Uterus (tissue), 2 donors: ENCODE measurements at regions not wholly inside any gene's neighbourhood (a gene's known extent, or its start where the extent isn't known, plus 50 kb on each side); places are given as distances from the start of the nearest gene placed in this dataset.

Experiments
- CTCF ChIP-seq, 4 experiments: fragments of 200-600 bp in 2 of 4; fragments of 450-650 bp in 2 of 4; sonication (generic) in 2 of 4; IDR thresholded peaks; one replicate each; pipeline ENCODE4 v1.5.1; 2016 to 2019; ENCODE audit warnings: antibody characterized with exemption in 4 of 4, mild to moderate bottlenecking in 2 of 4, moderate library complexity in 1 of 4
- POLR2A ChIP-seq, 2 donors: fragments of 450-650 bp; IDR thresholded peaks; one replicate each; pipeline ENCODE4 v1.6.1; 2016; ENCODE audit warnings: antibody characterized with exemption in 2 of 2, mild to moderate bottlenecking in 1 of 2, moderate library complexity in 1 of 2

- TF ChIP-seq POLR2A (IDR thresholded peaks at IDR 0.05) (no peak), CTCF (IDR thresholded peaks at IDR 0.05) (no peak)
Measured at GRCh38 chr3:20574746-20575145, 388.7 kb upstream of the SGO1 start.
